Vagina (tissue), 2 donors: ENCODE measurements at regions not wholly inside any gene's neighbourhood (a gene's known extent, or its start where the extent isn't known, plus 50 kb on each side); places are given as distances from the start of the nearest gene placed in this dataset.

Experiments
- DNase-seq, 2 donors: peaks; one replicate each; pipeline ENCODE4 v3.0.0-alpha.2; 2017; ENCODE audit errors: extremely low spot score in 2 of 2
- H3K27ac ChIP-seq: fragments of 200-600 bp; sonication (generic); one replicate; pipeline ENCODE4 v1.5.1; 2019
- H3K27me3 ChIP-seq: fragments of 200-600 bp; sonication (generic); one replicate; pipeline ENCODE4 v1.5.1; 2019
- H3K36me3 ChIP-seq, 2 donors: fragments of 200-600 bp; sonication (generic); one replicate each; pipeline ENCODE4 v1.5.1; 2017 to 2019
- H3K4me1 ChIP-seq: fragments of 200-600 bp; sonication (generic); one replicate; pipeline ENCODE4 v1.5.1; 2019
- H3K4me3 ChIP-seq, 2 donors: fragments of 200-600 bp; sonication (generic); 1 replicate in 1 of 2; 2 replicates in 1 of 2; pipeline ENCODE4 v1.5.1; 2016 to 2019
- H3K9me3 ChIP-seq: fragments of 200-600 bp; sonication (generic); one replicate; pipeline ENCODE4 v1.5.1; 2019
- POLR2A ChIP-seq, 2 donors: fragments of 450-650 bp; IDR thresholded peaks; one replicate each; pipeline ENCODE4 v1.6.1; 2017; ENCODE audit warnings: antibody characterized with exemption in 2 of 2, mild to moderate bottlenecking in 2 of 2, moderate library complexity in 2 of 2
- POLR2AphosphoS5 ChIP-seq, 2 donors: sonication (generic); formaldehyde crosslinking; IDR thresholded peaks; one replicate each; pipeline ENCODE4 v1.9.0; 2017; ENCODE audit warnings: antibody characterized with exemption in 2 of 2, mild to moderate bottlenecking in 2 of 2, low read depth in 1 of 2; ENCODE audit not compliant: insufficient read depth in 1 of 2
- intact Hi-C: fragments of 100-400 bp; cut with DNase I; formaldehyde crosslinking; loops from one replicate; pipeline ENCODE4 v1.15.1; 2023
- TF ChIP-seq, protein P1 (sequence below), 3 experiments: fragments of 450-650 bp in 2 of 3; fragments of 200-600 bp in 1 of 3; sonication (generic) in 1 of 3; IDR thresholded peaks; one replicate each; pipeline ENCODE4 v1.5.1; 2017 to 2019; ENCODE audit warnings: antibody characterized with exemption in 3 of 3, mild to moderate bottlenecking in 2 of 3, moderate library complexity in 2 of 3

DNA sequence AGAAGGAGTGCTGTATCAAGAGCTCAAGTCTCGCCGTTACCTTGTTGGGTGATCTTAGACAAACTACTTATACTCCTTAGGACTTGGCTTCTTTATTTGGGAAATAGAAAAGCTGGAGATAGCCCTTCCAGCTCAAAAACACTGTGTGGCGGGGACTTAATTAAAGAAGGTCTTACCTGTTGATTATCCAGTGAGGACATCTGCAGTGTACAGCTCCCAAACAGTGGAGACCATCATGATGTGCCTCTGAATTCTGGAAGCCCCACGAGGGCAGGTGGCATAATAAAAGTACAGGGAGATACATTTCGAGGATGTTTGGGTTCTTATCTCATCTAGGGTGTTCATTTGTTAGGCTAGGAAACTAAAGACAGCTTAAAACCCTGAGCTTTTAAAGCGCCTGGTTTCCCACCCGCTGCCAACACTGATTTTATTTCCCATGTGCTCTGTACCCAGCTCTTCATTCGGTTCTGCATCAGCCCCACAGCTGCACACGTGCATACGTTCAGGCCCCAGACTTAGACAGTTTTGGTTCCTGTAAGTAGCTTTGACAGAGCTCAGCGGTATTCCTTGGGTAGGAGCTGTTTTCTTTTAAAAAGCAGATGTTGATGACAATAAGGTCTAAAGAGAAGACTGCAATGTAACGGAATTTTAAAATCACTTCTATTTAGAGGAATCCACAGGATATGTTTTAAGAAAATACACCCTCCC, 80.5 kb upstream of the SIX2 start:
- Histone ChIP-seq H3K27me3 (no peaks in the 10 kb centered on the region), H3K36me3 (no peaks in the 10 kb centered on the region), H3K27ac (no peak overlapping the region), H3K4me1 (no peaks in the 10 kb centered on the region), H3K9me3 (no peaks in the 10 kb centered on the region), H3K4me3 (no peak overlapping the region)
- TF ChIP-seq POLR2A (IDR thresholded peaks at IDR 0.05) = no peak
- TF ChIP-seq, protein P1, sequence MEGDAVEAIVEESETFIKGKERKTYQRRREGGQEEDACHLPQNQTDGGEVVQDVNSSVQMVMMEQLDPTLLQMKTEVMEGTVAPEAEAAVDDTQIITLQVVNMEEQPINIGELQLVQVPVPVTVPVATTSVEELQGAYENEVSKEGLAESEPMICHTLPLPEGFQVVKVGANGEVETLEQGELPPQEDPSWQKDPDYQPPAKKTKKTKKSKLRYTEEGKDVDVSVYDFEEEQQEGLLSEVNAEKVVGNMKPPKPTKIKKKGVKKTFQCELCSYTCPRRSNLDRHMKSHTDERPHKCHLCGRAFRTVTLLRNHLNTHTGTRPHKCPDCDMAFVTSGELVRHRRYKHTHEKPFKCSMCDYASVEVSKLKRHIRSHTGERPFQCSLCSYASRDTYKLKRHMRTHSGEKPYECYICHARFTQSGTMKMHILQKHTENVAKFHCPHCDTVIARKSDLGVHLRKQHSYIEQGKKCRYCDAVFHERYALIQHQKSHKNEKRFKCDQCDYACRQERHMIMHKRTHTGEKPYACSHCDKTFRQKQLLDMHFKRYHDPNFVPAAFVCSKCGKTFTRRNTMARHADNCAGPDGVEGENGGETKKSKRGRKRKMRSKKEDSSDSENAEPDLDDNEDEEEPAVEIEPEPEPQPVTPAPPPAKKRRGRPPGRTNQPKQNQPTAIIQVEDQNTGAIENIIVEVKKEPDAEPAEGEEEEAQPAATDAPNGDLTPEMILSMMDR (IDR thresholded peaks at IDR 0.05) = no peak
- no peak for TF ChIP-seq POLR2AphosphoS5 (IDR thresholded peaks at IDR 0.05; ENCODE audit: insufficient read depth in 1 of 2, low read depth in 1 of 2)
- peak in 1 of 2 donors; percentile 76 for DNase-seq
- intact Hi-C loops = no loop called here

DNA sequence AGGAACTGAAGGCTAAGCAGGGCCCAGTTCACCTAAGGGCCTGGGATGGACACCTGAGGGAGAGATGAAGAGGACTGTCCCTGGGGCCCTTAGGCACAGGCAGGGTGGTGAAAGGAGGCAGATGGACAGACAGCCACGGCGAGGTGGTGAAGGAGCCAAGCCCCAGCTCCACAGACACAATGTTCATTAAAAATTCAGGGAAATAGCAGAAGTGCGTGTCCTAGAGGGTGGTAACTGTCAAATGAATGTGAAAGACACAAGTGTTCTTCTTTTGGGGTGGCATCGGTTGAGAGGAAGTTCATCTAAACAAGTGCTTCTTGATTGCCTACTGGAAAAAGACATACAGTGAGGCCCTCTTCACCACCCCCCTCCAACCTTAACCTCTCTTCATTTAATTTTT, 76.2 kb upstream of the SIX2 start:
- TF ChIP-seq, protein P1 (IDR thresholded peaks at IDR 0.05) = no peak
- no peak for TF ChIP-seq POLR2A (IDR thresholded peaks at IDR 0.05)
- no peak for TF ChIP-seq POLR2AphosphoS5 (IDR thresholded peaks at IDR 0.05; ENCODE audit: insufficient read depth in 1 of 2, low read depth in 1 of 2)
- DNase-seq = peak in 1 of 2 donors; percentile 72
- no peaks in the 10 kb centered on the region for H3K36me3 ChIP-seq
- H3K9me3 ChIP-seq = no peaks in the 10 kb centered on the region
- H3K4me3 ChIP-seq = no peak overlapping the region
- intact Hi-C loops = no loop called here
- H3K27me3 ChIP-seq = no peaks in the 10 kb centered on the region
- no peak overlapping the region for H3K27ac ChIP-seq
- H3K4me1 ChIP-seq = no peaks in the 10 kb centered on the region

DNA sequence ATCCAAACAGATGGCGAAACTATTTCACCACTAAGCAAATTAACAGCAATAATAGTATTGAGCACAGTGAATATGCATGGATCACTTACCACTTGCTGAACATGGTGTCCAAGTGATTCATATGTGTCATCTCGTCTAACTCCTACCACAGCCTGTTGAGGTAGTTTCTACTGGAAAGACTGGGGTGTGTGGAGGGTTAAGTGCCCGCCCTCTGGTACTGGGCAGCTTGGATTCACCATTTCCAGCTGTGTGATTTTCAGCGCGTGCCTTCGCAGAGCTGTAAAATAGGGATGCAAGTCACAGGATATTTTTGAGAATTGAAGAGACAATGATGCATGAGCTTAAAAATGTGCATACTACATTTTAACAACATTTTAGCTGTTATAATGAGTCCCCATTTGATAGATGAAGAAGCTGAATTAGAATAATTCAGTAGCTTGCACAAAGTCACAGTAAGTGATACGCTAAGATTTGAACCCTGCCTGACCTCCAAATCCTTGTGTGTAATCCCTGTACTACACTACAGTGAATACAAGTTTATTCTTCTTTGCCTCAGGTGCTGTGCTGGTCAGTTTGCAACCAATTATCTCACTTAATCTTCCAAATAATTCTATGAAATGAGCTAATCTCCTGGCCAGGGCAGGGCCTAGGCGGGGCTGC, 75.2 kb upstream of the SIX2 start:
- Histone ChIP-seq H3K4me1 (no peaks in the 10 kb centered on the region), H3K4me3 (no peak overlapping the region), H3K36me3 (no peaks in the 10 kb centered on the region), H3K9me3 (no peaks in the 10 kb centered on the region), H3K27ac (no peak overlapping the region), H3K27me3 (no peaks in the 10 kb centered on the region)
- DNase-seq = peak in 1 of 2 donors; percentile 60
- TF ChIP-seq, protein P1 (IDR thresholded peaks at IDR 0.05) = no peak
- TF ChIP-seq POLR2A (IDR thresholded peaks at IDR 0.05) (no peak), POLR2AphosphoS5 (IDR thresholded peaks at IDR 0.05; ENCODE audit: insufficient read depth in 1 of 2, low read depth in 1 of 2) (no peak)
- intact Hi-C loops = no loop called here

DNA sequence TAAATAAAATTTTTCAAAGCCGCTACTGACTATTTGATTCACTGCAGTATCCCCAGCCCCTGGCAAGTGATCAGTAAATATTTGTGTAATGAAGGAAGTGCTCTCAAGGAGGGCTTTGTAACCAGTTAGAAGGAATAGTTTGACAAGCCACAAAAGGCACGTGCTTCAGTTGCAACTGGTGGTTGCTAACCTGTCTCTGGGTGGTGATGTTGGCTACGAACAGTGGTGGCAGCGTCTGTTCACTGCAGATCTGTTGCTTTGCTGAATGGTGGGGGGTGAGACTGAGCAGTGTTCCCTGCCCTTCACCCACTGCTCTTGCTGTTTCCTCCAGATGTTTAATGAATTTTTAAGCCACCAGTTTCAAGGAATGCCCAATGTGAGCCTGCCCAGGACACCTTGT, 73.9 kb upstream of the SIX2 start:
- Histone ChIP-seq H3K27me3 (no peaks in the 10 kb centered on the region), H3K27ac (no peak overlapping the region), H3K9me3 (no peaks in the 10 kb centered on the region), H3K4me3 (no peak overlapping the region), H3K36me3 (no peaks in the 10 kb centered on the region), H3K4me1 (no peaks in the 10 kb centered on the region)
- DNase-seq = no peak
- TF ChIP-seq POLR2AphosphoS5 (IDR thresholded peaks at IDR 0.05; ENCODE audit: insufficient read depth in 1 of 2, low read depth in 1 of 2) (no peak), POLR2A (IDR thresholded peaks at IDR 0.05) (no peak)
- TF ChIP-seq, protein P1 (IDR thresholded peaks at IDR 0.05) = no peak
- intact Hi-C loops = no loop called here

DNA sequence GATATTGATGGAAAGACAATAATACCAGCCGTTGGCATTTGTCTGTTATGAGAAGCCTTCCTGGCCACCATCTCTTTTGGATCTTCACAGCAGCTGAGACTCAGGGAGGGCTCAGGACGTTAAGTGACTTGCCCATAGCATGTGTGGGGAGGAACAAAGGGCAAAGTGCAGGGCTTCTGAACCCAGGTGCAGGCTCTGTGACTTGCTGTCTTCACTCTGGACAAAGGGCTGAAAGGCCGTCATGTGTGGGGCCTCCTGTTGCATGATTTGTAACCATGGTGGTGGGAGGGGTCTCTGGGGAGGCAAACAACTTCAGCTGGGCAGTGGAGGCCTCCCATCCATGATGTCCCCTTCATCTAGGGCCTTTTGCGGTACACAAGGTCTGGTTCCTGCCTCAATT, 65.5 kb upstream of the SIX2 start:
- Histone ChIP-seq H3K27ac (no peak overlapping the region), H3K4me3 (no peak overlapping the region), H3K4me1 (no peaks in the 10 kb centered on the region), H3K36me3 (no peaks in the 10 kb centered on the region), H3K27me3 (no peaks in the 10 kb centered on the region), H3K9me3 (no peaks in the 10 kb centered on the region)
- intact Hi-C loops = no loop called here
- DNase-seq = peak in 1 of 2 donors; percentile 44
- TF ChIP-seq POLR2AphosphoS5 (IDR thresholded peaks at IDR 0.05; ENCODE audit: insufficient read depth in 1 of 2, low read depth in 1 of 2) (no peak), POLR2A (IDR thresholded peaks at IDR 0.05) (no peak)
- TF ChIP-seq, protein P1 (IDR thresholded peaks at IDR 0.05) = no peak
